Keratinocyte (primary cell): ENCODE measurements at regions not wholly inside any gene's neighbourhood (a gene's known extent, or its start where the extent isn't known, plus 50 kb on each side); places are given as distances from the start of the nearest gene placed in this dataset.

Experiments used
- DNase-seq: peaks from one replicate; pipeline ENCODE4 v3.0.0-alpha.2; 2011; ENCODE audit warnings: low read depth, missing footprints, low spot score
- FAIRE-seq: peaks from 2 replicates; lab custom pipeline; 2011; peaks lifted over from hg19 to GRCh38; lab: Jason Lieb, UNC
- H2AFZ ChIP-seq: 2 replicates; pipeline ENCODE4 v1.6.0; 2012; ENCODE audit warnings: low read length, control low read depth, inconsistent platforms; ENCODE audit not compliant: control insufficient read depth
- H3K27ac ChIP-seq: 2 replicates; pipeline ENCODE4 v1.5.1; 2011; ENCODE audit warnings: low read length; ENCODE audit not compliant: control insufficient read depth, insufficient read depth
- H3K27me3 ChIP-seq: 3 replicates; pipeline ENCODE4 v1.6.0; 2011; ENCODE audit warnings: low read length; ENCODE audit not compliant: control insufficient read depth, insufficient read depth; ENCODE audit errors: extremely low read depth
- H3K36me3 ChIP-seq, 2 experiments: 2 replicates in 1 of 2; 3 replicates in 1 of 2; pipeline ENCODE4 v1.5.1; 2011; ENCODE audit warnings: low read length in 2 of 2, mild to moderate bottlenecking in 1 of 2; ENCODE audit not compliant: control insufficient read depth in 2 of 2, insufficient read depth in 2 of 2; ENCODE audit errors: extremely low read depth in 1 of 2
- H3K4me1 ChIP-seq: 3 replicates; pipeline ENCODE4 v1.5.1; 2011; ENCODE audit warnings: low read length; ENCODE audit not compliant: control insufficient read depth, insufficient read depth; ENCODE audit errors: extremely low read depth
- H3K4me2 ChIP-seq: 3 replicates; pipeline ENCODE4 v1.6.0; 2011; ENCODE audit warnings: low read depth, low read length; ENCODE audit not compliant: control insufficient read depth, insufficient read depth; ENCODE audit errors: extremely low read depth
- H3K4me3 ChIP-seq, 3 experiments: fragments of 200-600 bp in 1 of 3; sonication (generic) in 1 of 3; 2 replicates in 2 of 3; 3 replicates in 1 of 3; pipeline ENCODE4 v1.5.1; 2011 to 2016; ENCODE audit warnings: low read length in 3 of 3, mild to moderate bottlenecking in 3 of 3, control low read depth in 2 of 3, inconsistent platforms in 1 of 3, low read depth in 1 of 3, mixed read lengths in 1 of 3, mixed run types in 1 of 3, moderate library complexity in 1 of 3; ENCODE audit not compliant: control insufficient read depth in 2 of 3, insufficient read depth in 2 of 3; ENCODE audit errors: extremely low read depth in 1 of 3
- H3K79me2 ChIP-seq: 2 replicates; pipeline ENCODE4 v1.6.0; 2012; ENCODE audit warnings: low read length; ENCODE audit not compliant: control insufficient read depth, insufficient read depth
- H3K9ac ChIP-seq: 3 replicates; pipeline ENCODE4 v1.6.0; 2011; ENCODE audit warnings: low read length; ENCODE audit not compliant: control insufficient read depth, insufficient read depth; ENCODE audit errors: extremely low read depth
- H3K9me1 ChIP-seq: 3 replicates; pipeline ENCODE4 v1.6.0; 2011; ENCODE audit warnings: low read length; ENCODE audit not compliant: control insufficient read depth, insufficient read depth; ENCODE audit errors: extremely low read depth
- H3K9me3 ChIP-seq: 2 replicates; pipeline ENCODE4 v1.5.1; 2012; ENCODE audit warnings: low read depth, low read length; ENCODE audit not compliant: control insufficient read depth
- H4K20me1 ChIP-seq: 3 replicates; pipeline ENCODE4 v1.6.0; 2011; ENCODE audit warnings: low read length; ENCODE audit not compliant: control insufficient read depth, insufficient read depth; ENCODE audit errors: extremely low read depth
- EZH2 ChIP-seq: IDR thresholded peaks from one replicate; pipeline ENCODE4 v1.6.1; 2012; ENCODE audit warnings: inconsistent platforms, mild to moderate bottlenecking, low read length, moderate library complexity
- dilution Hi-C: fragments of 300-500 bp; cut with MboI; formaldehyde crosslinking; loops from one replicate; pipeline ENCODE4 v1.7.0; 2020; ENCODE audit warnings: low sequenced_read_pairs; ENCODE audit not compliant: extremely low pct_ligation_motif_present
- TF ChIP-seq, protein P1 (sequence below), 3 experiments: IDR thresholded peaks in 1 of 3; conservative IDR thresholded peaks in 1 of 3; optimal IDR thresholded peaks in 1 of 3; 2 replicates in 2 of 3; 3 replicates in 1 of 3; pipeline versions ENCODE3 to v1.5.1; 2011; ENCODE audit warnings: low read length in 3 of 3, mild to moderate bottlenecking in 3 of 3, moderate library complexity in 2 of 3, control low read depth in 1 of 3, inconsistent platforms in 1 of 3; ENCODE audit not compliant: insufficient read depth in 2 of 3; ENCODE audit errors: extremely low read depth in 1 of 3

DNA sequence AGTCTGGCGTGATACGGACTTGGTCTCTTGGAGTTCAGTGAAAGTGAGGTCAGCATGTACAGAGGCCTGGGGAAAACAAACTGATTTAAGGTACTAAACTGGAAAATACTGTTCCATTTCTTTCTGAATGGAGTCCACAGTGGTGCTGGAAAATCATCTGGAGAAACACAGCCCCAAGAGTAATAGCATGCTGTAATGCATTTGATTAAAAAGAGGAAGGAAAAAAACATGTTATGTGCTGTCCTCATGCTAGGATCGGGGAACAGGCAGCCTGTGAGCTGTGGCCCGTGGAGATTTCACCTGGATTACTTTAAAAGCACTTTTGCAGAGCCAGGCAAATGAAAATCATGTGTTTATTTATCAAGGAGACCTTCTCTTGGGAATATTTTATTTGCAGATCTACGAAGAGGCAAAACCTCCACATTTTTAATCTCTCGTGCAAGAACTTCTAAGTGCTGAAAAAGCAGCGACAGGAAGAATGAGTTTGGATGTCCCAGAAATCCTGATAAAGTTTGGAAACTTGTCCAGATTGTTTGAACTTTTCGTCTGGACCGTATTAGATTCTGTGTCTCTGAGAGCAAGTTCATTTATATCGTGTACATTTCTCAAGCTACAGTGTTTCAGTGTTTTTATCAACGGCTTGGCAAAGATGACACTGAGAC is 228.8 kb downstream of the GAS1 start:
- Histone ChIP-seq H4K20me1 (no peaks in the 10 kb centered on the region), H3K4me2 (no peak overlapping the region), H2AFZ (no peak overlapping the region), H3K4me1 (peaks cover 27% of the 10 kb centered on the region), H3K9me1 (no peaks in the 10 kb centered on the region), H3K27ac (no peak overlapping the region), H3K9me3 (no peaks in the 10 kb centered on the region), H3K27me3 (no peaks in the 10 kb centered on the region), H3K4me3 (no peak overlapping the region), H3K36me3 (no peaks in the 10 kb centered on the region), H3K9ac (no peak overlapping the region), H3K79me2 (no peaks in the 10 kb centered on the region)
- DNase-seq (no peak), FAIRE-seq (no peak)
- TF ChIP-seq EZH2: no peak
- TF ChIP-seq, protein P1, sequence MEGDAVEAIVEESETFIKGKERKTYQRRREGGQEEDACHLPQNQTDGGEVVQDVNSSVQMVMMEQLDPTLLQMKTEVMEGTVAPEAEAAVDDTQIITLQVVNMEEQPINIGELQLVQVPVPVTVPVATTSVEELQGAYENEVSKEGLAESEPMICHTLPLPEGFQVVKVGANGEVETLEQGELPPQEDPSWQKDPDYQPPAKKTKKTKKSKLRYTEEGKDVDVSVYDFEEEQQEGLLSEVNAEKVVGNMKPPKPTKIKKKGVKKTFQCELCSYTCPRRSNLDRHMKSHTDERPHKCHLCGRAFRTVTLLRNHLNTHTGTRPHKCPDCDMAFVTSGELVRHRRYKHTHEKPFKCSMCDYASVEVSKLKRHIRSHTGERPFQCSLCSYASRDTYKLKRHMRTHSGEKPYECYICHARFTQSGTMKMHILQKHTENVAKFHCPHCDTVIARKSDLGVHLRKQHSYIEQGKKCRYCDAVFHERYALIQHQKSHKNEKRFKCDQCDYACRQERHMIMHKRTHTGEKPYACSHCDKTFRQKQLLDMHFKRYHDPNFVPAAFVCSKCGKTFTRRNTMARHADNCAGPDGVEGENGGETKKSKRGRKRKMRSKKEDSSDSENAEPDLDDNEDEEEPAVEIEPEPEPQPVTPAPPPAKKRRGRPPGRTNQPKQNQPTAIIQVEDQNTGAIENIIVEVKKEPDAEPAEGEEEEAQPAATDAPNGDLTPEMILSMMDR (optimal IDR thresholded peaks at IDR 0.05 in 1 of 3, IDR thresholded peaks at IDR 0.05 in 1 of 3, conservative IDR thresholded peaks at IDR 0.05 in 1 of 3; ENCODE audit: extremely low read depth in 1 of 3, insufficient read depth in 2 of 3, low read length in 3 of 3): no peak
- dilution Hi-C loops: no loop called here

DNA sequence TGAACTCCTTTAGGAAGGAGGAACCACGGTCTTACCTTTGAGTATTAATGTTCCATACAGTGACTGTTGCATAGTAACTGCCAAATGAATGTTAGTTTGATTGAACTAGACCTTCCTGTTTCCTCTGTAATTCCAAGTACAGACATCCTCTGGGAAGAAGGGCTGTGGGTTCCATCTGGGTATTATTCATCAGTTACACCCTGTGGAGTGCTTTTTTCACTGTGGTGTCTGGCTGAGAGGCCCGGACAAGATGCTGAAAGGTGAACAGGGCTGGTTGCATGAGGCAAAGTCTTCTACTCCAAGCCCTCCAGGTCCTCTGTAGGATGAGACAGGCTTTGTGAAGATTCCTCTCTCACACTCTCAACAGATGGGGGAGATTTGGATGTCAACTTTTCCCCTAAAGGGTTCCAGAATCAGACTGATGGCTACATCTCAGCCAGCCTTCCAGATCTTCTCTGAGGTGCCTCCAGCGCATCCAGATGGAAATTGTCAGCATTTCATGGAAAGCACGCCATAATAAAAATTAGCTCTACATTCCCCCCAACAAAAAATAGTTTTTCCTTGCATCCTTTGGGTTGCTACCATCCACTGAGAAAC is 230.9 kb downstream of the GAS1 start:
- Histone ChIP-seq H3K9me1 (no peaks in the 10 kb centered on the region), H3K4me1 (peaks cover 9% of the 10 kb centered on the region), H3K4me2 (no peak overlapping the region), H3K36me3 (no peaks in the 10 kb centered on the region), H3K79me2 (no peaks in the 10 kb centered on the region), H4K20me1 (no peaks in the 10 kb centered on the region), H3K4me3 (no peak overlapping the region), H3K27me3 (no peaks in the 10 kb centered on the region), H3K9ac (no peak overlapping the region), H3K27ac (no peak overlapping the region), H2AFZ (no peak overlapping the region), H3K9me3 (no peaks in the 10 kb centered on the region)
- FAIRE-seq (no peak), DNase-seq (no peak)
- TF ChIP-seq, protein P1 (optimal IDR thresholded peaks at IDR 0.05 in 1 of 3, IDR thresholded peaks at IDR 0.05 in 1 of 3, conservative IDR thresholded peaks at IDR 0.05 in 1 of 3; ENCODE audit: extremely low read depth in 1 of 3, insufficient read depth in 2 of 3, low read length in 3 of 3): no peak
- no peak for TF ChIP-seq EZH2
- dilution Hi-C loops: no loop called here
